ENCODE measurements at regions not wholly inside any gene's neighbourhood (a gene's known extent, or its start where the extent isn't known, plus 50 kb on each side); places are given as distances from the start of the nearest gene placed in this dataset.

DNA sequence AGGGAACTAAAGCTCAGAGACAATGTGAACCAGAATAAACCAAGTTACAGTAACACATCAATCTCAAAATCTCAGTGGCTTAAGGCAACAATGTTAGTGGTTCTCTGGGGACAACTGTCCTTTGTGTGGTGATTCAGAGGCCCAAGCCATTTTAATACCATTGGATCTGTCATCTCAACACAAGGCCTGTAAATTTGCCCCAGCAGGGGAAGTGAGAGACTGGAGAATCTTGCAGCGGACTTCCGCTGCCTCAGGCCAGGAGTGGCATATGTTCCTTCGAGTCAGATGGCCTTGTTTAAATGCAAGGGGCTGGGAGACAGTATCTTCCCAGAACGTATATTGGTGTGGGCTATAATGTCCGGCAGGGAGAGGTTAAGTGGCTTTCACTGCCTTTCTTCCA lies 126.0 kb downstream of the CD83 start:
- TF ChIP-seq, protein P1, sequence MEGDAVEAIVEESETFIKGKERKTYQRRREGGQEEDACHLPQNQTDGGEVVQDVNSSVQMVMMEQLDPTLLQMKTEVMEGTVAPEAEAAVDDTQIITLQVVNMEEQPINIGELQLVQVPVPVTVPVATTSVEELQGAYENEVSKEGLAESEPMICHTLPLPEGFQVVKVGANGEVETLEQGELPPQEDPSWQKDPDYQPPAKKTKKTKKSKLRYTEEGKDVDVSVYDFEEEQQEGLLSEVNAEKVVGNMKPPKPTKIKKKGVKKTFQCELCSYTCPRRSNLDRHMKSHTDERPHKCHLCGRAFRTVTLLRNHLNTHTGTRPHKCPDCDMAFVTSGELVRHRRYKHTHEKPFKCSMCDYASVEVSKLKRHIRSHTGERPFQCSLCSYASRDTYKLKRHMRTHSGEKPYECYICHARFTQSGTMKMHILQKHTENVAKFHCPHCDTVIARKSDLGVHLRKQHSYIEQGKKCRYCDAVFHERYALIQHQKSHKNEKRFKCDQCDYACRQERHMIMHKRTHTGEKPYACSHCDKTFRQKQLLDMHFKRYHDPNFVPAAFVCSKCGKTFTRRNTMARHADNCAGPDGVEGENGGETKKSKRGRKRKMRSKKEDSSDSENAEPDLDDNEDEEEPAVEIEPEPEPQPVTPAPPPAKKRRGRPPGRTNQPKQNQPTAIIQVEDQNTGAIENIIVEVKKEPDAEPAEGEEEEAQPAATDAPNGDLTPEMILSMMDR (conservative IDR thresholded peaks at IDR 0.05; ENCODE audit: control insufficient read depth, insufficient read depth, low read depth, low read length) = no peak
- H3K4me3 ChIP-seq (ENCODE audit: control insufficient read depth, low read depth, low read length) = no peak overlapping the region
- no peak for DNase-seq (ENCODE audit: low read depth)

DNA sequence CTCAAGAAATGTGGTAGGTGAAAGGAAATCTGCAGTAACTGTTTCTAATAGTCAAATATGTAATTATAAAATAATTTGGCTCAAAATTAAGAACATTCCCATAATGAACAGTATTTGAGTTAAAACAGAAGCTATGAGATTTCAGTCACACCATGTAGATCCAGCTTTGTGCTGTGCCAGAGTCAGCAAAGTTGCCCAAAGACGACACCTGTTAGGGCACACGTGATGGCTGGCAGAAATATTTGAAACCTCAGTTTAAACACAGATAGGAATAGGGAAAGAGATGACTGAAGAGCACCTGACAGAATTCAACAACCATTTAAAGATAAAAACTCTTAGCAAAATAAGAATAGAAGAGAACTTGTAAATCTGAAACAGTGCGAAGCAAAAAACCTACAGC lies 129.3 kb downstream of the CD83 start:
- TF ChIP-seq, protein P1 (conservative IDR thresholded peaks at IDR 0.05; ENCODE audit: control insufficient read depth, insufficient read depth, low read depth, low read length) = no peak
- no peak for DNase-seq (ENCODE audit: low read depth)
- no peak overlapping the region for H3K4me3 ChIP-seq (ENCODE audit: control insufficient read depth, low read depth, low read length)

DNA sequence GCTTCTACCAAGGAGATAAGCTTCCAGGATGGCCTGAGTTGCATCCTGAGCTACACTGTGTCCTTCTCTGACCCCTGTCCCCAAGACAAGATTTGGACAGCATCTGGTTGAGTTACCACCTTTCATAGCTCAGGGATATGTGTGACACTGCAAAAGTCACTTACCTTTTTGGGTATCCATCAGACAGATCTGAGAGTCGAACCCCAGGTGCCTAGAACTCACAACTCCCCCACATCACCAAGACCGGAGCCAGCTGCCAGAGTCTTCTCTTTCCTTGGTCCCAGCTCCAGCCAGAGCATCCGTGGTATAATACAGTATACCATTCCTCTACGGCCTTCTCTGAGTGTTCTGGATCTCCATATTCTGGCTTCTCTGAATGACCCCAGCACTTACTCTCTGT lies 133.0 kb downstream of the CD83 start:
- TF ChIP-seq, protein P1 (conservative IDR thresholded peaks at IDR 0.05; ENCODE audit: control insufficient read depth, insufficient read depth, low read depth, low read length) = no peak
- H3K4me3 ChIP-seq (ENCODE audit: control insufficient read depth, low read depth, low read length) = no peak overlapping the region
- no peak for DNase-seq (ENCODE audit: low read depth)

DNA sequence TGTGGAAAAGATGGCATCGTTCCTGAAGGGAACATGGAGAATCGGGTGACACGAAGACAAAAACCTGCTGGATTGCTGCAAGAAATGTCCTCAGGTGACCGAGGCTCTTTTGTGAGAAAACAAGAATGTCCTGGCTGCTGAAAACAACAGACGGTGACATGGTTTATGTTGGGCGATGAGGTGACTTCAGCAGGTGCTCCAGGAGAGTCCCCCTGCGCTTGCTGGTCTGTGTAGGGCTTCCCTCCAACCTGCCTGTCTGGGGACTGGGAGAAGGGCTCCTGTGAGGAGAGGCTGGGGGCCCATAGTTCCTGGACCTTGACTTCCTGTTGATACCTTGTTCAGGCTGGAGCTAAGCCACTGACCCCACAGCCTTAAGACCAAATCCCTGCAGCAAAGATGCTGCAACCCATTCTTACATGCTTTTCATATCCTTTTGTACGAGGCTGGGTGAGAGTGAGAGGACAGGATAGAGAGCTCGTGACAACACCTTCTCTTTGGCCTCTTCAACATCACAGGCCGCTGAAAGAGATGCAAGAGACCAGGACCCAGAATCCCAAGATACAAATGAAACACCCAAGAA lies 134.8 kb downstream of the CD83 start:
- TF ChIP-seq, protein P1 (conservative IDR thresholded peaks at IDR 0.05; ENCODE audit: control insufficient read depth, insufficient read depth, low read depth, low read length) = no peak
- no peak for DNase-seq (ENCODE audit: low read depth)

DNA sequence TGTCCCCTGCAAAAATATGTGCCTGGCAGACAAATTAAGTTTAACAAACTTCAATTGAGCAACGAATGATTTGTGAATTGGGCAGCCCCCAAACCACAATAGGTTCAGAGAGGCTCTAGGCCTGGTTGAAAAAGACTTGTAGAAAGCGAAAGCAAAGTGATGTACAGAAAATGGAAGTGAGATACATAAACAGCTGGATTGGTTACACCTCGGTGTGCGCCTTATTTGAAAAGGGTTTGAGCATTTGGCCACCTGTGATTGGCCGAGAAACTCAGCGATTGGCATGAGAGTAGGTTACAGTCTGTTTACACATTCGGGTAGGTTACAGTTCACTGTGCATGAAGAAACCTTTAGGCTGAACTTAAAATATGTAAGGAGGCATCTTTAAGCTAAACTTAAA lies 136.9 kb downstream of the CD83 start:
- TF ChIP-seq, protein P1 (conservative IDR thresholded peaks at IDR 0.05; ENCODE audit: control insufficient read depth, insufficient read depth, low read depth, low read length) = no peak

More for the DNA sequence above, 134.8 kb downstream of the CD83 start:
- no peak overlapping the region for H3K4me3 ChIP-seq (ENCODE audit: control insufficient read depth, low read depth, low read length)

DNA sequence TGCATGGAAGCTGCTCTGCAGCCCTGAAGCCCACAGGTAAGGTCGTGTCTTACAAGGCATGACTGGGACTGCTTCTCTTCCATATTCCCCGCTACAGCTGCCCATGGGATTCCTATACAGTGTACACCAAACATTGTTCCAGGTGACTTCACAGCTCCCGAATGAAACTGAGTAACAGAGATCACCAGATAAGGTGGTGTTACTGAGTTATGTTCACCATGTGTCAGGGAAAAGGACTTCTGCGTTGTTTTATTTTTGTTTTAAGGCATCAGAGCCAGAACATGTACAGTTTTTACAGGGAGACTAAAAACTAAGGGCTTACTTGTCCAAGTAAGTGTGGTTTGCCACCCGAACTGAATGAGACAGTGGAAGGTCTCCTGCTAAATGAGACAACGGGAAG lies 138.3 kb downstream of the CD83 start:
- DNase-seq (ENCODE audit: low read depth) = no peak
- TF ChIP-seq, protein P1 (conservative IDR thresholded peaks at IDR 0.05; ENCODE audit: control insufficient read depth, insufficient read depth, low read depth, low read length) = no peak
- no peak overlapping the region for H3K4me3 ChIP-seq (ENCODE audit: control insufficient read depth, low read depth, low read length)

More for the DNA sequence above, 136.9 kb downstream of the CD83 start:
- no peak overlapping the region for H3K4me3 ChIP-seq (ENCODE audit: control insufficient read depth, low read depth, low read length)
- DNase-seq (ENCODE audit: low read depth) = no peak

DNA sequence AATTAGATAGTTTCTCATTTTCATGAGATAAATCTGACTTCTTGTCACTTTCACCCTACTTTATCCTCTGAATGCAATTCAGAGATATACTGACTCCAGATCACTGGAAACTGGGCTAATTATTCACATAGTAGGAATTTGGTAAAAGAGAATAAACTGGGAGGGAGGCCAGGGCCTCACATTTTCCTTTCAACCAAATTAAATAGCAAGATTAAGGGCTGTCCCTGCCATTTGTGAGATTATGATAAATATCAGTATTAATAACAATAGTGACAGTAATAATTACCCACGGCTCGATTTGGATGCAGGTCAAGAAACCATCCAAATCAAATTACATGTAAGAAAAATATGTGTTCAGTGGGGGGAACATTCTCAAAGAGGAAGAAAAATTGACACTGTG lies 140.5 kb downstream of the CD83 start:
- TF ChIP-seq, protein P1 (conservative IDR thresholded peaks at IDR 0.05; ENCODE audit: control insufficient read depth, insufficient read depth, low read depth, low read length) = no peak
- no peak for DNase-seq (ENCODE audit: low read depth)
- H3K4me3 ChIP-seq (ENCODE audit: control insufficient read depth, low read depth, low read length) = no peak overlapping the region

All from fibroblast of mammary gland (primary cell).